ENCODE measurements at regions not wholly inside any gene's neighbourhood (a gene's known extent, or its start where the extent isn't known, plus 50 kb on each side); places are given as distances from the start of the nearest gene placed in this dataset.

DNA sequence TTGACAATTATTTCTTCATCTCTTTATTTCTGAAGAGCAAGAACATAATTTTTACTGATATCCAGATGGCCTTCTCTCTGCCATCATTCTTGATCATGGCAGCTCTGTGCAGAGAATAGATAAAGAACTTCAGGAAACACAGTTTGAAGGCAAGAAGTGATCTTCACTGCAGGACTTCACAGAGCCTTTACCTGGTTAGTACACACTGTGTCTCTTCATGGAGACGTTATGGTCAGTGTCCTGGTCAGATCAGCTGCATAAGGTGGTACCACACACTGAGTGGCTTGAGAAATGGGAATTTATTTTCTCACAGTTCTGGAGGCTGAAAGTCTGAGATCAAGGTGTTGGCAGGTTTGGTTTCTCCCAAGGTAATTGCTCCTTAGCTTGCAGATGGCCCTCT lies 129.5 kb downstream of the UTP18 start:
- Histone ChIP-seq H3K9me3 (no peaks in the 10 kb centered on the region), H3K4me3 (no peak overlapping the region), H3K36me3 (no peaks in the 10 kb centered on the region), H3K27me3 (peaks cover 7% of the 10 kb centered on the region), H3K27ac (no peak overlapping the region), H3K4me1 (no peaks in the 10 kb centered on the region)
- TF ChIP-seq POLR2A (IDR thresholded peaks at IDR 0.05): no peak
- no peak for TF ChIP-seq EP300 (IDR thresholded peaks at IDR 0.05)
- TF ChIP-seq, protein P1, sequence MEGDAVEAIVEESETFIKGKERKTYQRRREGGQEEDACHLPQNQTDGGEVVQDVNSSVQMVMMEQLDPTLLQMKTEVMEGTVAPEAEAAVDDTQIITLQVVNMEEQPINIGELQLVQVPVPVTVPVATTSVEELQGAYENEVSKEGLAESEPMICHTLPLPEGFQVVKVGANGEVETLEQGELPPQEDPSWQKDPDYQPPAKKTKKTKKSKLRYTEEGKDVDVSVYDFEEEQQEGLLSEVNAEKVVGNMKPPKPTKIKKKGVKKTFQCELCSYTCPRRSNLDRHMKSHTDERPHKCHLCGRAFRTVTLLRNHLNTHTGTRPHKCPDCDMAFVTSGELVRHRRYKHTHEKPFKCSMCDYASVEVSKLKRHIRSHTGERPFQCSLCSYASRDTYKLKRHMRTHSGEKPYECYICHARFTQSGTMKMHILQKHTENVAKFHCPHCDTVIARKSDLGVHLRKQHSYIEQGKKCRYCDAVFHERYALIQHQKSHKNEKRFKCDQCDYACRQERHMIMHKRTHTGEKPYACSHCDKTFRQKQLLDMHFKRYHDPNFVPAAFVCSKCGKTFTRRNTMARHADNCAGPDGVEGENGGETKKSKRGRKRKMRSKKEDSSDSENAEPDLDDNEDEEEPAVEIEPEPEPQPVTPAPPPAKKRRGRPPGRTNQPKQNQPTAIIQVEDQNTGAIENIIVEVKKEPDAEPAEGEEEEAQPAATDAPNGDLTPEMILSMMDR (IDR thresholded peaks at IDR 0.05): no peak
- no peak for TF ChIP-seq POLR2AphosphoS5 (IDR thresholded peaks at IDR 0.05)
- 82% methylated on average over 1 of the region's 1 CpG for WGBS
- no peak for DNase-seq (ENCODE audit: low spot score in 2 of 2)

DNA sequence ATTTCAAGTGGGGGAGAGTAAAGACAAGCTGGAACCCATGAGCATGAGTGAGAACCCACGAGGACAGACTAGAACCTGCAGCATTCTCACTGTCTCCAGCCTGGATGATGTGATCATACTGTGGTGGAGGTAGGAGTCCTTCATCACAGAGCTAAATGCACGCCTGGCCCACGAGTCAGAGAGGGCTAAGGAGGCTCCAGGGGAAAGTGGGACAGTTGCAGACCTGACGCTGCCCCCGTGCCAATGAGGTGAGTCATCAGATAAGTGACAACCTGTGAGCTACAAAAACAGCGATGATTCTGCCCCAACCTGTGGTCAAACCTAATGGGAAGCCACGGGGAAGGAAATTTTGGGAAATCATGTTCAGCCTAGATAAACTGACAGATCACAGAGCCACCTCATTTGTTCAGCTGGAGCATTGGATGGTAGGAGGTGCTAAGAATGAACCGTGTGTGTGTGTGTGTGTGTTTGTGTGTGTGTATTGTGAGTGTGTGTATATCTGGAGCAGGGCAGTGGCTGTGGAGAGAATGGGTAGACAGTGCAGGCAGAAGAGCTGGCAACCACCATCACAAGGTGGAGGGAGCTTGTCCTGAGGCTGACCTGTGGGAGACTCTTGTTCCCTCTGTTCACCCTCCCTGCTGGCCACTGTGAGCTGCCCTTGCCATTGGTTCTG lies 131.8 kb downstream of the UTP18 start:
- 68% methylated on average over 8 of the region's 8 CpGs for WGBS
- Histone ChIP-seq H3K4me3 (no peak overlapping the region), H3K36me3 (no peaks in the 10 kb centered on the region), H3K4me1 (no peaks in the 10 kb centered on the region), H3K27me3 (peaks cover 7% of the 10 kb centered on the region), H3K9me3 (no peaks in the 10 kb centered on the region), H3K27ac (no peak overlapping the region)
- TF ChIP-seq POLR2AphosphoS5 (IDR thresholded peaks at IDR 0.05): no peak
- DNase-seq (ENCODE audit: low spot score in 2 of 2): no peak

DNA sequence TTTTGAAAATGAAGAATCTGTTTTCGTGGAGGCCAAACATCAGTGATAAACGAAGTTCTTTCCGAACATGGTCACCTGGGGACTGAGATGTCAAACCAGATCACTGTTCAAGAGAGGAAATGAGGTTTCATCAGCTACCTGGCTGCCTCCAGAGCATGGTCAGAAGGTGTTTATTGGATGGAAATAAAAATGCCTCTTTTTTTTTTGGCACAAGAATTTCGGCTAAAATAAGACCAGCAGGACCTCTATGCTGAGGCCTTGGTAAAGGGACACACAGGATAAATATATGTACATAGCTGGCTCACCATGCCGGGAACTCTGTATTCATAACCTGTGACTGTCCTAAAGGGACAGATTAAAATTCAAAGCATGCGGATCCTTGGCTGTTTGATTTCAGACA lies 135.3 kb downstream of the UTP18 start:
- no peak for TF ChIP-seq POLR2A (IDR thresholded peaks at IDR 0.05)
- no peak for TF ChIP-seq EP300 (IDR thresholded peaks at IDR 0.05)
- no peak for TF ChIP-seq POLR2AphosphoS5 (IDR thresholded peaks at IDR 0.05)
- TF ChIP-seq, protein P1 (IDR thresholded peaks at IDR 0.05): no peak
- Histone ChIP-seq H3K9me3 (no peaks in the 10 kb centered on the region), H3K4me1 (no peaks in the 10 kb centered on the region), H3K27ac (no peak overlapping the region), H3K27me3 (peaks cover 7% of the 10 kb centered on the region), H3K36me3 (no peaks in the 10 kb centered on the region), H3K4me3 (no peak overlapping the region)
- DNase-seq (ENCODE audit: low spot score in 2 of 2): no peak
- WGBS: 94% methylated on average over 6 of the region's 6 CpGs

DNA sequence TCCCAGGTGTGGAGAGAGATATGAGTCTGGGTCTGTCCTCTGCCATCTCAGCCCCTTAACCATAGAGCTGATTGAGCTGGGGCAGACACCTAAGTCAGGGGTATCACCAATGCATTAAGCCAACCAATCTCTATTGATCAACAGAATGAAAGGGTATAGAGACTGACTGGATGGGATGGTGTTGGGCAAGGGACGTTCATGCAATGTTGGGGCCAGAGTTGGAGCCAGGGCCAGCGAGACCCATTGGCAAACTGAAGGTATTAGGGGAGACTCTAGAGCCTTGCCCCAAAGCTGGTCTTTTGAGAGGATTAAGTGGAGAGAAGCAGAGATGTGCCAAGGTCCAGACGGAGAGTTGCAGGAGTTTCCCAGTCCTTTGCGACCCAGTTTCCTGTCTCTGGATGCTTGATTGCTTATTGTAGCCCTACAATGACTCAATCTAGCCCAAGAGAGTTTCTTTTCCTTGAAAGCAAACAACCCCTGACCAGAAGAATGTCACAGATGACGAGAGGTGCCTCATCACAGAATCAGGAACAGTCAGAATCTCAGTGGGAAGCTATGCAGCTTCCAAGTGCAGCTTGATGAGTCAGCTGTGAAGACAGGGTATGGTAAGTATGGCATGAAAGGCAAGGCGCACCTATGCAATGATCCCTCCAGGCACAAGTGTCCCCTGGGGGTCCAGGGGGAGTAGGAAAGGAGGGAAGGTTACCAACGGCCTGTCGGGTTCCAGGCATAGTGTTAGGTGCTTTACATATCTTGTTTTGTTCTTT lies 137.2 kb downstream of the UTP18 start:
- TF ChIP-seq EP300 (IDR thresholded peaks at IDR 0.05): no peak
- TF ChIP-seq, protein P1 (IDR thresholded peaks at IDR 0.05): no peak
- TF ChIP-seq POLR2A (IDR thresholded peaks at IDR 0.05): no peak
- no peak for TF ChIP-seq POLR2AphosphoS5 (IDR thresholded peaks at IDR 0.05)
- Histone ChIP-seq H3K4me1 (no peaks in the 10 kb centered on the region), H3K27me3 (peaks cover 2% of the 10 kb centered on the region), H3K4me3 (no peak overlapping the region), H3K27ac (no peak overlapping the region), H3K9me3 (no peaks in the 10 kb centered on the region), H3K36me3 (no peaks in the 10 kb centered on the region)
- 80% methylated on average over 8 of the region's 8 CpGs for WGBS
- DNase-seq (ENCODE audit: low spot score in 2 of 2): no peak

DNA sequence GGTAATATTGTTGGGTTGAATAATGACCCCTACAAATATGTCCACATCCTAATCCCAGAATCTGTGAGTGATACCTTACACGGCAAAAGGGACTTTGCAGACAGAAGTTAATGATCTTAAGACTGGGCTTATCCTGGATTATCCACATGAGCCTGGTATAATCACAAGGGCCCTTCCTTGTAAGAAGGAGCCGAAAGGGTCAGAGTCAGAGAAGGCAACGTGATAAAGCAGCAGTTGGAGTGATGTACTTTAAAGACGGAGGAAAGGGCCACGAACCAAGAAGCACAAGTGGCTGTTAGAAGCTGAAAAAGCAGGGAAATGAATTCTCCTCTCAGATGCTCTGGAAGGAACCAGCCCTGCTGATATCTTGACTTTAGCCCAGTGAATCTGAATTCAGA lies 137.8 kb downstream of the UTP18 start:
- no peak overlapping the region for H3K4me3 ChIP-seq
- no peaks in the 10 kb centered on the region for H3K27me3 ChIP-seq
- H3K36me3 ChIP-seq: no peaks in the 10 kb centered on the region
- no peak overlapping the region for H3K27ac ChIP-seq
- no peaks in the 10 kb centered on the region for H3K9me3 ChIP-seq
- DNase-seq (ENCODE audit: low spot score in 2 of 2): no peak
- 70% methylated on average over 5 of the region's 5 CpGs for WGBS
- TF ChIP-seq, protein P1 (IDR thresholded peaks at IDR 0.05): no peak
- TF ChIP-seq POLR2A (IDR thresholded peaks at IDR 0.05): no peak
- TF ChIP-seq EP300 (IDR thresholded peaks at IDR 0.05): no peak
- TF ChIP-seq POLR2AphosphoS5 (IDR thresholded peaks at IDR 0.05): no peak
- H3K4me1 ChIP-seq: no peaks in the 10 kb centered on the region
